GM23248 (cell line): ENCODE measurements at regions not wholly inside any gene's neighbourhood (a gene's known extent, or its start where the extent isn't known, plus 50 kb on each side); places are given as distances from the start of the nearest gene placed in this dataset.

Experiments
- EZH2 ChIP-seq: fragments of 200-600 bp; sonication (generic); IDR thresholded peaks from 2 replicates; pipeline ENCODE4 v1.6.1; 2018; ENCODE audit warnings: antibody characterized with exemption, mild to moderate bottlenecking; ENCODE audit not compliant: insufficient read depth, poor library complexity, severe bottlenecking
- EZH2phosphoT487 ChIP-seq: fragments of 200-600 bp; sonication (generic); IDR thresholded peaks from 2 replicates; pipeline ENCODE4 v1.6.1; 2018; ENCODE audit warnings: antibody characterized with exemption, moderate library complexity, mild to moderate bottlenecking, low read depth; ENCODE audit not compliant: insufficient read depth

GRCh38 chr5:82417776-82418607 lies 139.8 kb upstream of the RPS23 start:
- TF ChIP-seq EZH2 (no peak), EZH2phosphoT487 (no peak)
